ENCODE measurements at regions not wholly inside any gene's neighbourhood (a gene's known extent, or its start where the extent isn't known, plus 50 kb on each side); places are given as distances from the start of the nearest gene placed in this dataset.

GRCh38 chr3:40810813-40811212 lies 286.1 kb downstream of the ZNF621 start:
- TF ChIP-seq CTCF (IDR thresholded peaks at IDR 0.05), result no peak
- TF ChIP-seq EZH2phosphoT487 (IDR thresholded peaks at IDR 0.05), result no peak

Data from neural progenitor cell (in vitro differentiated cells).